ENCODE measurements at regions not wholly inside any gene's neighbourhood (a gene's known extent, or its start where the extent isn't known, plus 50 kb on each side); places are given as distances from the start of the nearest gene placed in this dataset.

GRCh38 chr6:14837435-14837834 is 408.4 kb upstream of the JARID2 start:
- TF ChIP-seq CTCF (IDR thresholded peaks at IDR 0.05) (no peak), POLR2A (IDR thresholded peaks at IDR 0.05) (no peak)
